ENCODE measurements at regions not wholly inside any gene's neighbourhood (a gene's known extent, or its start where the extent isn't known, plus 50 kb on each side); places are given as distances from the start of the nearest gene placed in this dataset.

DNA sequence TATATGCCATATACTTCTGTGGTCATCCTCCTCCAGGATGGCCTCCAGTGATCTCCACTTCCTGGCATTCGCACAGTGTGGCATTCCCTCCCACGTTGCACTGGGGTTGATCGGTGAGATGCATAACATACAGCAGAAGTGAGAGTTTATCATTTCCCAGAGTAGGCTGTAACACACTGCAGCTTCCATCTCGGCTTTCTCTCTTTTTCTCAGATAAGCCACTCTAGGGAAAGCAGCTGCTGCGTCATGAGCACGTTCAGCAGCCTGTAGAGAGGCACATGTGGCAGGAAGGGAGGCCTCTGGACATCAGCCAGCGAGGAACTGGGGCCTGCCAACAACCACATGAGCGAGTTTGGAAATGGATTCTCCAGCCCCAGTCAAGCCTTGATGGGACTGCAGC lies 807.1 kb downstream of the DIAPH3 start:
- Histone ChIP-seq H3K79me2 (ENCODE audit: low read length) (no peaks in the 10 kb centered on the region), H2AFZ (ENCODE audit: low read length) (no peak overlapping the region), H3K4me1 (ENCODE audit: insufficient read depth, low read length) (no peaks in the 10 kb centered on the region), H3K9me3 (ENCODE audit: low read length) (no peaks in the 10 kb centered on the region), H3F3A (ENCODE audit: low read length, unreplicated experiment) (no peaks in the 10 kb centered on the region), H3K9ac (ENCODE audit: low read length) (no peak overlapping the region), H3K4me2 (ENCODE audit: low read length) (no peak overlapping the region), H3K36me3 (ENCODE audit: low read depth, low read length) (no peaks in the 10 kb centered on the region), H3K9me2 (replicated peaks; ENCODE audit: low read length) (no peaks in the 10 kb centered on the region), H3K27me3 (ENCODE audit: low read length) (peaks cover 16% of the 10 kb centered on the region; the same call in 1 of the 2 replicates), H3K4me3 (ENCODE audit: low read length) (no peak overlapping the region), H3K27ac (ENCODE audit: low read length) (no peak overlapping the region), H4K20me1 (ENCODE audit: low read length) (no peaks in the 10 kb centered on the region)
- intact Hi-C loops (cut with micrococcal nuclease) = no loop called here
- TF ChIP-seq, protein P1, sequence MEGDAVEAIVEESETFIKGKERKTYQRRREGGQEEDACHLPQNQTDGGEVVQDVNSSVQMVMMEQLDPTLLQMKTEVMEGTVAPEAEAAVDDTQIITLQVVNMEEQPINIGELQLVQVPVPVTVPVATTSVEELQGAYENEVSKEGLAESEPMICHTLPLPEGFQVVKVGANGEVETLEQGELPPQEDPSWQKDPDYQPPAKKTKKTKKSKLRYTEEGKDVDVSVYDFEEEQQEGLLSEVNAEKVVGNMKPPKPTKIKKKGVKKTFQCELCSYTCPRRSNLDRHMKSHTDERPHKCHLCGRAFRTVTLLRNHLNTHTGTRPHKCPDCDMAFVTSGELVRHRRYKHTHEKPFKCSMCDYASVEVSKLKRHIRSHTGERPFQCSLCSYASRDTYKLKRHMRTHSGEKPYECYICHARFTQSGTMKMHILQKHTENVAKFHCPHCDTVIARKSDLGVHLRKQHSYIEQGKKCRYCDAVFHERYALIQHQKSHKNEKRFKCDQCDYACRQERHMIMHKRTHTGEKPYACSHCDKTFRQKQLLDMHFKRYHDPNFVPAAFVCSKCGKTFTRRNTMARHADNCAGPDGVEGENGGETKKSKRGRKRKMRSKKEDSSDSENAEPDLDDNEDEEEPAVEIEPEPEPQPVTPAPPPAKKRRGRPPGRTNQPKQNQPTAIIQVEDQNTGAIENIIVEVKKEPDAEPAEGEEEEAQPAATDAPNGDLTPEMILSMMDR (conservative IDR thresholded peaks at IDR 0.05; ENCODE audit: low read depth, low read length) = no peak
- ChIA-PET CTCF (no interaction called here), POLR2A (ENCODE audit: unreplicated experiment) (interaction anchor here (0.6 kb wide), 1 partner anchor 491 kb away, joined by 3 read pairs; no protein-coding TSS in a partner anchor)
- ATAC-seq (no peak), DNase-seq (no peak)
- no TSS peak for BruUV-seq (replicated peaks)

DNA sequence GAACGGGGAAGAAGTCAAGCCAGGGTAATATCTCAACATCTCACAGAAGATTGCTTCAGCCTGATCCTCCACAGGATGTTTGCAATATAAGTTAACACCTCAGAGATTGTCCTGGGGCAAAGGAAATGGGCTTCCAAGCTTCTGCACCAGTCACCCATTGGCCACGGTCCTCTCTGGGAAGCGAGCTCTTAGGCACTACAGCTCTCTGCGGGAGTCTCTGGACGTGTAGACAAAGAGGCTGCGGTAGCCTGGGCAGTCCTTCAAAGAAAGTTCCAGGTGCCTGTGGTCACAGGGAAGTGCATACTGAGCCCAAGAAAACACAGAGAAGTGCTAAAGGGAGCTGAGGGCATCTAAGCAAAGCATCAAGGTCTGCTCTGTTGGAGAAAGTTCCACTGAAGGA lies 805.7 kb downstream of the DIAPH3 start:
- H3K9me3 ChIP-seq (ENCODE audit: low read length) = no peaks in the 10 kb centered on the region
- H3K4me1 ChIP-seq (ENCODE audit: insufficient read depth, low read length) = no peaks in the 10 kb centered on the region
- no peak overlapping the region for H3K9ac ChIP-seq (ENCODE audit: low read length)
- intact Hi-C loops (cut with micrococcal nuclease) = no loop called here
- ChIA-PET CTCF (interaction anchor here (0.6 kb wide), 1 partner anchor 1073 kb away, joined by 3 read pairs; no protein-coding TSS in a partner anchor), POLR2A (ENCODE audit: unreplicated experiment) (no interaction called here)
- H2AFZ ChIP-seq (ENCODE audit: low read length) = no peak overlapping the region
- H3K9me2 ChIP-seq (replicated peaks; ENCODE audit: low read length) = no peaks in the 10 kb centered on the region
- H3K79me2 ChIP-seq (ENCODE audit: low read length) = no peaks in the 10 kb centered on the region
- H3K27ac ChIP-seq (ENCODE audit: low read length) = no peak overlapping the region
- H3F3A ChIP-seq (ENCODE audit: low read length, unreplicated experiment) = no peaks in the 10 kb centered on the region
- H3K4me3 ChIP-seq (ENCODE audit: low read length) = no peak overlapping the region
- ATAC-seq = no peak
- TF ChIP-seq, protein P1 (conservative IDR thresholded peaks at IDR 0.05; ENCODE audit: low read depth, low read length) = no peak
- TF ChIP-seq EZH2phosphoT487 (IDR thresholded peaks at IDR 0.05; ENCODE audit: borderline replicate concordance, low read length) (no peak), EZH2 (IDR thresholded peaks at IDR 0.05; ENCODE audit: low read length, unreplicated experiment) (no peak)
- peaks cover 18% of the 10 kb centered on the region for H3K27me3 ChIP-seq (ENCODE audit: low read length)
- BruUV-seq (replicated peaks) = no TSS peak
- H3K4me2 ChIP-seq (ENCODE audit: low read length) = no peak overlapping the region
- no peaks in the 10 kb centered on the region for H3K36me3 ChIP-seq (ENCODE audit: low read depth, low read length)
- no peak for DNase-seq
- H4K20me1 ChIP-seq (ENCODE audit: low read length) = no peaks in the 10 kb centered on the region

DNA sequence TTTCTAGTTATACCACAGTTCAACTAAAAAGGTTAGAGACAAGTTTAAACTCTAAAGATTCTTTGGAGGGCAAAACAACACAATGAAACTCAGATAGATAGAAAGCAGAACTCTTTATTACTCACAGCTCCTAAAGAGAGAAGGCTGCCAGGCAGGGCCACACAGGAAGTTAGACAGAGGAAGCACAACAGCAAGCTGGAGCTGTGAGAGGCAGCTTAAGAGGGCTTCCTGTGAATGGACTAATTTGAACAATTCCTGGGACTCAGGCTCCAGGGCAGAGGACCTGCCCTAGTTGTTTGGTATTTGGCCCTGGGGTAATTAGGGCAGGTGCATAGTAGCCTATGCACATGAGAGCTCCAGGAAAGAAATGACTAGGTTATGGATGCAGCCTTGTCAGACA lies 803.6 kb downstream of the DIAPH3 start:
- Histone ChIP-seq H4K20me1 (ENCODE audit: low read length) (no peaks in the 10 kb centered on the region), H3K9me3 (ENCODE audit: low read length) (no peaks in the 10 kb centered on the region), H3K27ac (ENCODE audit: low read length) (no peak overlapping the region), H3K4me3 (ENCODE audit: low read length) (no peak overlapping the region), H3K36me3 (ENCODE audit: low read depth, low read length) (no peaks in the 10 kb centered on the region), H3K9ac (ENCODE audit: low read length) (no peak overlapping the region), H3K79me2 (ENCODE audit: low read length) (no peaks in the 10 kb centered on the region), H3K4me1 (ENCODE audit: insufficient read depth, low read length) (no peaks in the 10 kb centered on the region), H3F3A (ENCODE audit: low read length, unreplicated experiment) (no peaks in the 10 kb centered on the region), H3K9me2 (replicated peaks; ENCODE audit: low read length) (no peaks in the 10 kb centered on the region), H3K4me2 (ENCODE audit: low read length) (no peak overlapping the region), H2AFZ (ENCODE audit: low read length) (no peak overlapping the region), H3K27me3 (ENCODE audit: low read length) (peaks cover 38% of the 10 kb centered on the region)
- no TSS peak for BruUV-seq (replicated peaks)
- ChIA-PET POLR2A (ENCODE audit: unreplicated experiment) (no interaction called here), CTCF (no interaction called here)
- ATAC-seq = no peak
- no peak for DNase-seq
- TF ChIP-seq, protein P1 (conservative IDR thresholded peaks at IDR 0.05; ENCODE audit: low read depth, low read length) = no peak
- TF ChIP-seq EZH2phosphoT487 (IDR thresholded peaks at IDR 0.05; ENCODE audit: borderline replicate concordance, low read length) = no peak
- no peak for TF ChIP-seq EZH2 (IDR thresholded peaks at IDR 0.05; ENCODE audit: low read length, unreplicated experiment)
- intact Hi-C loops (cut with micrococcal nuclease) = no loop called here
